ENCODE measurements at regions not wholly inside any gene's neighbourhood (a gene's known extent, or its start where the extent isn't known, plus 50 kb on each side); places are given as distances from the start of the nearest gene placed in this dataset.

GRCh38 chr4:13047591-13047990 lies 436.5 kb downstream of the RAB28 start:
- Histone ChIP-seq H3K9me2 (ENCODE audit: insufficient read depth) (no peaks in the 10 kb centered on the region), H3K36me3 (ENCODE audit: control insufficient read depth in 1 of 2, insufficient read depth in 2 of 2, low read length in 2 of 2) (no peaks in the 10 kb centered on the region), H3K9ac (ENCODE audit: low read length) (no peak overlapping the region), H2AFZ (ENCODE audit: low read depth, low read length, poor library complexity, severe bottlenecking) (no peak overlapping the region), H3K27me3 (ENCODE audit: insufficient read depth, low read length) (no peaks in the 10 kb centered on the region), H3K27ac (ENCODE audit: low read depth, low read length) (no peak overlapping the region), H3K79me2 (ENCODE audit: insufficient read depth, low read length) (no peaks in the 10 kb centered on the region), H3K9me3 (ENCODE audit: control insufficient read depth in 1 of 2, insufficient read depth in 1 of 2, low read depth in 1 of 2, low read length in 2 of 2) (no peaks in the 10 kb centered on the region), H3K4me1 (ENCODE audit: control insufficient read depth in 1 of 2, insufficient read depth in 2 of 2, low read length in 2 of 2) (no peaks in the 10 kb centered on the region), H3K4me2 (ENCODE audit: low read length) (no peak overlapping the region), H4K20me1 (ENCODE audit: insufficient read depth) (no peaks in the 10 kb centered on the region), H3K4me3 (replicated peaks in 1 of 2; ENCODE audit: low read depth in 1 of 2, low read length in 2 of 2) (no peak overlapping the region)
- BruUV-seq (replicated peaks): no TSS peak
- TF ChIP-seq TCF7L2 (IDR thresholded peaks at IDR 0.05; ENCODE audit: borderline replicate concordance, extremely low read depth, insufficient read depth, insufficient read length) (no peak), EGR1 (IDR thresholded peaks at IDR 0.05; ENCODE audit: low read depth) (no peak), EZH2phosphoT487 (IDR thresholded peaks at IDR 0.05; ENCODE audit: borderline replicate concordance) (no peak), RAD21 (IDR thresholded peaks at IDR 0.05; ENCODE audit: low read depth) (no peak), ZNF274 (IDR thresholded peaks at IDR 0.05; ENCODE audit: low read depth, low read length) (no peak), YY1 (IDR thresholded peaks at IDR 0.05; ENCODE audit: extremely low read depth, insufficient replicate concordance, low read depth, low read length) (no peak), FOSL1 (IDR thresholded peaks at IDR 0.05; ENCODE audit: low read depth) (no peak), ZFX (IDR thresholded peaks at IDR 0.05) (no peak), CEBPB (IDR thresholded peaks at IDR 0.05; ENCODE audit: low read depth) (no peak), POLR2A (IDR thresholded peaks at IDR 0.05; ENCODE audit: borderline replicate concordance, extremely low read depth, insufficient read depth, insufficient read length) (no peak), SIN3A (IDR thresholded peaks at IDR 0.05; ENCODE audit: low read depth) (no peak), ZBTB33 (IDR thresholded peaks at IDR 0.05; ENCODE audit: extremely low read depth, insufficient replicate concordance, low read length) (no peak), JUND (IDR thresholded peaks at IDR 0.05) (no peak), SP1 (IDR thresholded peaks at IDR 0.05; ENCODE audit: low read depth) (no peak), CTCF (IDR thresholded peaks at IDR 0.05 in 2 of 3, conservative IDR thresholded peaks at IDR 0.05 in 1 of 3; ENCODE audit: borderline replicate concordance in 1 of 3, insufficient read depth in 1 of 3, low read depth in 2 of 3, low read length in 2 of 3) (no peak), POLR2AphosphoS5 (IDR thresholded peaks at IDR 0.05; ENCODE audit: low read depth, low read length) (no peak), CBX3 (IDR thresholded peaks at IDR 0.05; ENCODE audit: low read depth) (no peak), EZH2 (IDR thresholded peaks at IDR 0.05) (no peak)
- ATAC-seq (no peak), DNase-seq (ENCODE audit: low read depth, low spot score) (no peak)
- ChIA-PET POLR2A (no interaction called here), CTCF (no interaction called here), RAD21 (ENCODE audit: low non-redundant PET in 1 of 2, low total read pairs in 2 of 2, uncharacterized antibody in 2 of 2, unreplicated experiment in 2 of 2) (no interaction called here)
- intact Hi-C loops (cut with micrococcal nuclease): no loop called here
